HCT116 (cell line): ENCODE measurements at regions not wholly inside any gene's neighbourhood (a gene's known extent, or its start where the extent isn't known, plus 50 kb on each side); places are given as distances from the start of the nearest gene placed in this dataset.

ENCODE experiments used
- ATAC-seq: fragments of 200-7000 bp; cut with Tn5 transposase; 2 replicates; pipeline ENCODE4 v1.9.1; 2020; ENCODE audit warnings: mild to moderate bottlenecking, moderate library complexity
- BruUV-seq: library from RNA; stranded (reverse); fragments of 400-500 nt; replicated peaks from 2 replicates; lab custom pipeline; 2021; lab: Mats Ljungman, UMichigan
- CTCF ChIA-PET: fragments of 300-600 bp; sonication (Branson Sonifier 250); formaldehyde crosslinking; loops from one replicate; lab custom pipeline; 2021; ENCODE audit warnings: antibody characterized with exemption; lab: Charles Lee
- POLR2A ChIA-PET: fragments of 300-600, 350-600 bp; sonication (Branson Sonifier 250); formaldehyde crosslinking; loops from one replicate; lab custom pipeline; 2021; ENCODE audit warnings: antibody characterized with exemption; lab: Charles Lee
- RAD21 ChIA-PET, 2 experiments: fragments of 300-600 bp; sonication (Branson Sonifier 250); formaldehyde crosslinking; loops; one replicate each; lab custom pipeline; 2023; ENCODE audit warnings: low total read pairs in 2 of 2; ENCODE audit not compliant: uncharacterized antibody in 2 of 2, unreplicated experiment in 2 of 2, low non-redundant PET in 1 of 2; lab: Charles Lee
- DNase-seq: peaks from one replicate; pipeline ENCODE4 v3.0.0-alpha.2; 2010; ENCODE audit warnings: low read depth, low spot score
- H2AFZ ChIP-seq: fragments of 200-600 bp; shearing (Covaris generic), sonication (generic); 2 replicates; pipeline ENCODE4 v1.6.1; 2017; ENCODE audit warnings: low read depth, mixed run types, mixed read lengths, antibody characterized with exemption, low read length; ENCODE audit not compliant: poor library complexity, severe bottlenecking
- H3K27ac ChIP-seq: 2 replicates; pipeline ENCODE4 v1.5.1; 2012; ENCODE audit warnings: low read depth, low read length
- H3K27me3 ChIP-seq: fragments of 200-600 bp; sonication (generic); 2 replicates; pipeline ENCODE4 v1.6.1; 2016; ENCODE audit warnings: mixed run types, low read length, mixed read lengths; ENCODE audit not compliant: insufficient read depth
- H3K36me3 ChIP-seq, 2 experiments: fragments of 200-500 bp in 1 of 2; fragments of 200-600 bp in 1 of 2; sonication (Bioruptor generic) in 1 of 2; sonication (generic) in 1 of 2; 2 replicates each; pipeline versions ENCODE4 v1.5.1 to v1.6.1; 2014 to 2016; ENCODE audit warnings: low read length in 2 of 2, inconsistent platforms in 1 of 2, mixed read lengths in 1 of 2, mixed run types in 1 of 2; ENCODE audit not compliant: insufficient read depth in 2 of 2, control insufficient read depth in 1 of 2
- H3K4me1 ChIP-seq, 2 experiments: fragments of 200-600 bp in 1 of 2; sonication (generic) in 1 of 2; 2 replicates each; pipeline versions ENCODE4 v1.5.1 to v1.6.1; 2012 to 2017; ENCODE audit warnings: low read length in 2 of 2, inconsistent platforms in 1 of 2, mild to moderate bottlenecking in 1 of 2, mixed read lengths in 1 of 2, mixed run types in 1 of 2, moderate library complexity in 1 of 2; ENCODE audit not compliant: insufficient read depth in 2 of 2, control insufficient read depth in 1 of 2
- H3K4me2 ChIP-seq: fragments of 200-600 bp; sonication (generic); 2 replicates; pipeline ENCODE4 v1.6.1; 2017; ENCODE audit warnings: mixed run types, low read length, mixed read lengths
- H3K4me3 ChIP-seq, 2 experiments: fragments of 200-600 bp in 1 of 2; sonication (generic) in 1 of 2; replicated peaks in 1 of 2; 2 replicates each; pipeline ENCODE4 v1.5.1; 2011 to 2016; ENCODE audit warnings: low read length in 2 of 2, control low read depth in 1 of 2, low read depth in 1 of 2, mild to moderate bottlenecking in 1 of 2, mixed read lengths in 1 of 2, mixed run types in 1 of 2
- H3K79me2 ChIP-seq: fragments of 200-600 bp; sonication (generic); 2 replicates; pipeline ENCODE4 v1.6.1; 2017; ENCODE audit warnings: mild to moderate bottlenecking, mixed run types, low read length, moderate library complexity, mixed read lengths; ENCODE audit not compliant: insufficient read depth
- H3K9ac ChIP-seq: fragments of 200-600 bp; sonication (generic); 2 replicates; pipeline ENCODE4 v1.6.1; 2016; ENCODE audit warnings: low read length, mixed read lengths
- H3K9me2 ChIP-seq: fragments of 200-600 bp; sonication (generic), shearing (Covaris generic); 2 replicates; pipeline ENCODE4 v1.6.1; 2017; ENCODE audit warnings: mixed run types, mild to moderate bottlenecking, moderate library complexity; ENCODE audit not compliant: insufficient read depth
- H3K9me3 ChIP-seq, 2 experiments: fragments of 200-500 bp in 1 of 2; fragments of 200-600 bp in 1 of 2; sonication (Bioruptor generic) in 1 of 2; sonication (generic) in 1 of 2; 2 replicates each; pipeline ENCODE4 v1.6.1; 2014 to 2017; ENCODE audit warnings: low read length in 2 of 2, mixed read lengths in 2 of 2, inconsistent platforms in 1 of 2, low read depth in 1 of 2, mild to moderate bottlenecking in 1 of 2, mixed run types in 1 of 2, moderate library complexity in 1 of 2; ENCODE audit not compliant: control insufficient read depth in 1 of 2, insufficient read depth in 1 of 2
- H4K20me1 ChIP-seq: fragments of 200-600 bp; sonication (generic), shearing (Covaris generic); 2 replicates; pipeline ENCODE4 v1.6.1; 2017; ENCODE audit warnings: mixed run types, mild to moderate bottlenecking, moderate library complexity; ENCODE audit not compliant: insufficient read depth
- ATF3 ChIP-seq: IDR thresholded peaks from 2 replicates; pipeline ENCODE4 v1.6.1; 2012
- CBX3 ChIP-seq: IDR thresholded peaks from 2 replicates; pipeline ENCODE4 v1.6.1; 2012; ENCODE audit warnings: low read depth
- CTCF ChIP-seq, 3 experiments: fragments of 200-600 bp in 1 of 3; sonication (generic) in 1 of 3; IDR thresholded peaks in 2 of 3; conservative IDR thresholded peaks in 1 of 3; 2 replicates each; pipeline ENCODE4 v1.5.1; 2012 to 2017; ENCODE audit warnings: low read depth in 2 of 3, low read length in 2 of 3, antibody characterized with exemption in 1 of 3, borderline replicate concordance in 1 of 3, control low read depth in 1 of 3, mild to moderate bottlenecking in 1 of 3, mixed read lengths in 1 of 3, mixed run types in 1 of 3, moderate library complexity in 1 of 3; ENCODE audit not compliant: insufficient read depth in 1 of 3
- EGR1 ChIP-seq: IDR thresholded peaks from 2 replicates; pipeline ENCODE4 v1.6.1; 2012; ENCODE audit warnings: low read depth
- EZH2 ChIP-seq: fragments of 200-600 bp; sonication (generic); IDR thresholded peaks from 2 replicates; pipeline ENCODE4 v1.6.1; 2017; ENCODE audit warnings: antibody characterized with exemption, mixed run types
- FOSL1 ChIP-seq: IDR thresholded peaks from 2 replicates; pipeline ENCODE4 v1.6.1; 2012; ENCODE audit warnings: low read depth
- POLR2A ChIP-seq: IDR thresholded peaks from 2 replicates; pipeline ENCODE4 v1.7.0; 2011; ENCODE audit warnings: borderline replicate concordance; ENCODE audit not compliant: insufficient read depth, insufficient read length; ENCODE audit errors: extremely low read depth
- RAD21 ChIP-seq: IDR thresholded peaks from 2 replicates; pipeline ENCODE4 v1.6.1; 2012; ENCODE audit warnings: low read depth, mild to moderate bottlenecking
- SP1 ChIP-seq: IDR thresholded peaks from 2 replicates; pipeline ENCODE4 v1.6.1; 2012; ENCODE audit warnings: low read depth
- TCF7L2 ChIP-seq: IDR thresholded peaks from 2 replicates; pipeline ENCODE4 v1.7.0; 2011; ENCODE audit warnings: borderline replicate concordance, inconsistent platforms; ENCODE audit not compliant: insufficient read depth, insufficient read length; ENCODE audit errors: extremely low read depth
- ZFX ChIP-seq: fragments of 450-650 bp; IDR thresholded peaks from 2 replicates; pipeline ENCODE4 v1.6.1; 2017
- intact Hi-C: fragments of 100-400 bp; cut with micrococcal nuclease; formaldehyde crosslinking; loops from 2 replicates; pipeline ENCODE4 v1.10.0; 2022

GRCh38 chr12:71000255-71000654 lies 79.7 kb upstream of the PTPRR start:
- intact Hi-C loops = no loop called here
- ATAC-seq (no peak), DNase-seq (no peak)
- H3K27me3 ChIP-seq = no peaks in the 10 kb centered on the region
- no peak for TF ChIP-seq CTCF (IDR thresholded peaks at IDR 0.05 in 2 of 3, conservative IDR thresholded peaks at IDR 0.05 in 1 of 3; ENCODE audit: borderline replicate concordance in 1 of 3, insufficient read depth in 1 of 3, low read depth in 2 of 3, low read length in 2 of 3)
- TF ChIP-seq EZH2 = no peak
- no peak for TF ChIP-seq ATF3
- TF ChIP-seq CBX3 = no peak
- no peak for TF ChIP-seq ZFX
- no peak for TF ChIP-seq POLR2A
- TF ChIP-seq FOSL1 = no peak
- no peak for TF ChIP-seq TCF7L2
- no peak for TF ChIP-seq EGR1
- no peak for TF ChIP-seq SP1
- no peak for TF ChIP-seq RAD21
- no peak overlapping the region for H3K4me3 ChIP-seq
- H3K27ac ChIP-seq = no peak overlapping the region
- no peaks in the 10 kb centered on the region for H3K79me2 ChIP-seq
- no peaks in the 10 kb centered on the region for H3K9me3 ChIP-seq
- H3K4me1 ChIP-seq = no peaks in the 10 kb centered on the region
- no peak overlapping the region for H3K9ac ChIP-seq
- BruUV-seq = no TSS peak
- no peak overlapping the region for H2AFZ ChIP-seq
- POLR2A ChIA-PET = no interaction called here
- no peaks in the 10 kb centered on the region for H4K20me1 ChIP-seq
- RAD21 ChIA-PET = no interaction called here
- H3K36me3 ChIP-seq = no peaks in the 10 kb centered on the region
- H3K4me2 ChIP-seq = no peak overlapping the region
- no peaks in the 10 kb centered on the region for H3K9me2 ChIP-seq
- CTCF ChIA-PET = no interaction called here
